ENCODE measurements at regions not wholly inside any gene's neighbourhood (a gene's known extent, or its start where the extent isn't known, plus 50 kb on each side); places are given as distances from the start of the nearest gene placed in this dataset.

GRCh38 chr3:72586694-72587093 is 261.6 kb downstream of the SHQ1 start:
- H3K27me3 ChIP-seq (ENCODE audit: control insufficient read depth, insufficient read depth, low read length): no peaks in the 10 kb centered on the region
- H3K36me3 ChIP-seq (ENCODE audit: control insufficient read depth, insufficient read depth, low read length): no peaks in the 10 kb centered on the region
- TF ChIP-seq CTCF (IDR thresholded peaks at IDR 0.05; ENCODE audit: insufficient read depth, low read length, poor library complexity, severe bottlenecking): no peak
- no peak for DNase-seq (ENCODE audit: low read depth)
- no peak overlapping the region for H3K4me3 ChIP-seq (ENCODE audit: low read depth, low read length)

DNA sequence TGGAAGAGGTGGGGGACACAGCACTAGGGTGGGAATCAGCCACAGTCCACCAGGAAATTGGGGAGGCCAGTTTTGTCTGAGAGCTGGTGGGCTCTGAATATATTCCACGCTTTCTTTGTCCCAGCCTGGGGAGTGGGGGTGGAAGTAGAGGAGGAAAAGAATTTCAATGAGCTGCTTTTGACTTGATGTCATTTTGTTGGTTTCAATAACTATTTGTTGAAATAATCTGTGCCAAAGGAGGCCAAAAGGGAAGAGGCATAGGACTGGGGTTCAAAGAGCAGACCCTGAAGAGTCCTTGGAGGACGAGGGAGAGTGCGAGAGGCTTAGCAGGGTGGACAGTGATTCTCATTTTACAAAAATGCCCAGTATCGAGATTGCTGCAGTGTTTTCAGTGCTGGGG is 262.3 kb downstream of the SHQ1 start:
- Histone ChIP-seq H3K4me3 (ENCODE audit: low read depth, low read length) (no peak overlapping the region), H3K27me3 (ENCODE audit: control insufficient read depth, insufficient read depth, low read length) (no peaks in the 10 kb centered on the region), H3K36me3 (ENCODE audit: control insufficient read depth, insufficient read depth, low read length) (no peaks in the 10 kb centered on the region)
- no peak for DNase-seq (ENCODE audit: low read depth)
- no peak for TF ChIP-seq CTCF (IDR thresholded peaks at IDR 0.05; ENCODE audit: insufficient read depth, low read length, poor library complexity, severe bottlenecking)

DNA sequence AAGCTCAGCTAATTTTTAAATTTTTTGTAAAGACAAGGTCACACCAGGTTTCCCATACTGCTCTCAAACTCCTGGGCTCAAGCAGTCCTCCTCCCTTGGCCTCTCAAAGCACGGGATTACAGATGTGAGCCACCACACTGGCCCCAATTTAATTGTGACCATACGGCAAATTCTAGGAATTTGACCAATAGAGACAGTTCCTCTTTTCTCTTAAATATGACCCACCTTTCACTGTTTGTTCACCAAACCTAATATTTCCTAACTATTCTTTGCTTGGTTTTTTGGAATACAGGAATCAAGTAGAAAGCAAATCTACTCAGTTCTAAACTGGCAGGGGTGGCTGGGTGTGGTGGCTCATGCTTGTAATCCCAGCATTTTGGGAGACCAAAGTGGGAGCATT is 264.0 kb downstream of the SHQ1 start:
- Histone ChIP-seq H3K27me3 (ENCODE audit: control insufficient read depth, insufficient read depth, low read length) (no peaks in the 10 kb centered on the region), H3K36me3 (ENCODE audit: control insufficient read depth, insufficient read depth, low read length) (no peaks in the 10 kb centered on the region), H3K4me3 (ENCODE audit: low read depth, low read length) (no peak overlapping the region)
- DNase-seq (ENCODE audit: low read depth): no peak
- TF ChIP-seq CTCF (IDR thresholded peaks at IDR 0.05; ENCODE audit: insufficient read depth, low read length, poor library complexity, severe bottlenecking): no peak

- DNase-seq (ENCODE audit: low read depth): no peak
- Histone ChIP-seq H3K27me3 (ENCODE audit: control insufficient read depth, insufficient read depth, low read length) (no peaks in the 10 kb centered on the region), H3K4me3 (ENCODE audit: low read depth, low read length) (no peak overlapping the region), H3K36me3 (ENCODE audit: control insufficient read depth, insufficient read depth, low read length) (no peaks in the 10 kb centered on the region)
- no peak for TF ChIP-seq CTCF (IDR thresholded peaks at IDR 0.05; ENCODE audit: insufficient read depth, low read length, poor library complexity, severe bottlenecking)
Observed at GRCh38 chr3:72582963-72583362, 265.3 kb downstream of the SHQ1 start.

GRCh38 chr3:72582211-72582878 is 265.9 kb downstream of the SHQ1 start:
- no peak for TF ChIP-seq CTCF (IDR thresholded peaks at IDR 0.05; ENCODE audit: insufficient read depth, low read length, poor library complexity, severe bottlenecking)
- Histone ChIP-seq H3K27me3 (ENCODE audit: control insufficient read depth, insufficient read depth, low read length) (no peaks in the 10 kb centered on the region), H3K4me3 (ENCODE audit: low read depth, low read length) (no peak overlapping the region), H3K36me3 (ENCODE audit: control insufficient read depth, insufficient read depth, low read length) (no peaks in the 10 kb centered on the region)
- peak; percentile 9 for DNase-seq (ENCODE audit: low read depth)

GRCh38 chr3:72580900-72581299 is 267.3 kb downstream of the SHQ1 start:
- Histone ChIP-seq H3K36me3 (ENCODE audit: control insufficient read depth, insufficient read depth, low read length) (no peaks in the 10 kb centered on the region), H3K27me3 (ENCODE audit: control insufficient read depth, insufficient read depth, low read length) (no peaks in the 10 kb centered on the region), H3K4me3 (ENCODE audit: low read depth, low read length) (no peak overlapping the region)
- TF ChIP-seq CTCF (IDR thresholded peaks at IDR 0.05; ENCODE audit: insufficient read depth, low read length, poor library complexity, severe bottlenecking): no peak
- no peak for DNase-seq (ENCODE audit: low read depth)

All from kidney epithelial cell (primary cell).